Liver (tissue), 8 donors: ENCODE measurements at regions not wholly inside any gene's neighbourhood (a gene's known extent, or its start where the extent isn't known, plus 50 kb on each side); places are given as distances from the start of the nearest gene placed in this dataset.

Experiments
- DNase-seq: peaks from one replicate; pipeline ENCODE4 v3.0.0-alpha.2; 2017; ENCODE audit warnings: low spot score
- H3K27ac ChIP-seq, 2 donors: one replicate each; pipeline ENCODE4 v1.7.0; 2013; ENCODE audit warnings: inconsistent platforms in 2 of 2, low read length in 2 of 2, control low read depth in 1 of 2, low read depth in 1 of 2, mild to moderate bottlenecking in 1 of 2
- H3K27me3 ChIP-seq, 4 donors: one replicate each; pipeline versions ENCODE4 v1.6.1 to v1.7.0; 2013; ENCODE audit warnings: low read length in 3 of 4, inconsistent platforms in 1 of 4, mild to moderate bottlenecking in 1 of 4, moderate library complexity in 1 of 4; ENCODE audit not compliant: control insufficient read depth in 4 of 4, insufficient read depth in 4 of 4
- H3K36me3 ChIP-seq, 4 donors: one replicate each; pipeline versions ENCODE4 v1.6.1 to v1.7.0; 2013; ENCODE audit warnings: low read length in 3 of 4, mild to moderate bottlenecking in 3 of 4, low read depth in 1 of 4, moderate library complexity in 1 of 4; ENCODE audit not compliant: control insufficient read depth in 4 of 4, insufficient read depth in 3 of 4
- H3K4me1 ChIP-seq, 4 donors: one replicate each; pipeline versions ENCODE4 v1.6.1 to v1.7.0; 2013; ENCODE audit warnings: low read length in 3 of 4, mild to moderate bottlenecking in 3 of 4, moderate library complexity in 1 of 4; ENCODE audit not compliant: control insufficient read depth in 4 of 4, insufficient read depth in 4 of 4
- H3K4me3 ChIP-seq, 3 donors: one replicate each; pipeline versions ENCODE4 v1.6.1 to v1.7.0; 2013; ENCODE audit warnings: low read length in 3 of 3, control low read depth in 1 of 3, low read depth in 1 of 3, mild to moderate bottlenecking in 1 of 3
- H3K9ac ChIP-seq, 2 donors: one replicate each; pipeline ENCODE4 v1.7.0; 2013; ENCODE audit warnings: low read length in 2 of 2, mild to moderate bottlenecking in 2 of 2, moderate library complexity in 2 of 2, control low read depth in 1 of 2, low read depth in 1 of 2
- H3K9me3 ChIP-seq, 4 donors: one replicate each; pipeline versions ENCODE4 v1.6.1 to v1.7.0; 2013; ENCODE audit warnings: low read length in 3 of 4; ENCODE audit not compliant: control insufficient read depth in 4 of 4
- EGR1 ChIP-seq, 2 donors: IDR thresholded peaks; 2 replicates each; pipeline ENCODE4 v1.6.1; 2016 to 2018; ENCODE audit warnings: antibody characterized with exemption in 2 of 2, low read depth in 2 of 2
- FOXA1 ChIP-seq: IDR thresholded peaks from 2 replicates; pipeline ENCODE4 v1.6.1; 2016; ENCODE audit warnings: antibody characterized with exemption
- FOXA2 ChIP-seq: IDR thresholded peaks from 2 replicates; pipeline ENCODE4 v1.6.1; 2016; ENCODE audit warnings: antibody characterized with exemption
- GABPA ChIP-seq, 2 donors: IDR thresholded peaks in 1 of 2; conservative IDR thresholded peaks in 1 of 2; 2 replicates each; pipeline ENCODE4 v1.6.1; 2016; ENCODE audit warnings: antibody characterized with exemption in 2 of 2, mild to moderate bottlenecking in 1 of 2, moderate library complexity in 1 of 2
- HNF4A ChIP-seq, 2 donors: conservative IDR thresholded peaks; 2 replicates each; pipeline ENCODE4 v1.6.1; 2016; ENCODE audit warnings: antibody characterized with exemption in 2 of 2, mild to moderate bottlenecking in 2 of 2
- HNF4G ChIP-seq: IDR thresholded peaks from 2 replicates; pipeline ENCODE4 v1.6.1; 2016; ENCODE audit warnings: antibody characterized with exemption
- JUND ChIP-seq, 2 donors: IDR thresholded peaks; 2 replicates each; pipeline ENCODE4 v1.6.1; 2016; ENCODE audit warnings: antibody characterized with exemption in 2 of 2
- MAX ChIP-seq: IDR thresholded peaks from 2 replicates; pipeline ENCODE4 v1.6.1; 2016; ENCODE audit warnings: antibody characterized with exemption
- NR2F2 ChIP-seq: IDR thresholded peaks from 2 replicates; pipeline ENCODE4 v1.6.1; 2016; ENCODE audit warnings: antibody characterized with exemption
- RAD21 ChIP-seq, 2 donors: IDR thresholded peaks; 2 replicates each; pipeline ENCODE4 v1.6.1; 2016; ENCODE audit warnings: antibody characterized with exemption in 2 of 2, mild to moderate bottlenecking in 2 of 2
- REST ChIP-seq: IDR thresholded peaks from 2 replicates; pipeline ENCODE4 v1.6.1; 2016; ENCODE audit warnings: antibody characterized with exemption, mild to moderate bottlenecking
- RXRA ChIP-seq, 2 donors: IDR thresholded peaks; 2 replicates each; pipeline ENCODE4 v1.6.1; 2017 to 2018; ENCODE audit warnings: antibody characterized with exemption in 2 of 2, mild to moderate bottlenecking in 1 of 2
- TAF1 ChIP-seq: conservative IDR thresholded peaks from 2 replicates; pipeline ENCODE4 v1.6.1; 2016; ENCODE audit warnings: antibody characterized with exemption, mild to moderate bottlenecking
- YY1 ChIP-seq: IDR thresholded peaks from 2 replicates; pipeline ENCODE4 v1.6.1; 2016; ENCODE audit warnings: antibody characterized with exemption, mild to moderate bottlenecking
- ZBTB33 ChIP-seq: IDR thresholded peaks from 2 replicates; pipeline ENCODE4 v1.6.1; 2016; ENCODE audit warnings: antibody characterized with exemption
- WGBS: extraction: QIAGEN DNeasy Blood & Tissue Kit; methylation state at CpG from one replicate; pipeline ENCODE4 v1.1.7; 2013; 5-methylcytosine and 5-hydroxymethylcytosine counted together
- TF ChIP-seq, protein P1 (sequence below): fragments of 150-350 bp; IDR thresholded peaks from 2 replicates; pipeline ENCODE4 v1.5.1; 2017; ENCODE audit warnings: improper control_type of control experiment, low read depth, low read length; ENCODE audit not compliant: missing input control
- donor health status: healthy.
- donor health status: healthy.
- donor health status: healthy.
- donor health status: healthy.
- donor health status: healthy.

DNA sequence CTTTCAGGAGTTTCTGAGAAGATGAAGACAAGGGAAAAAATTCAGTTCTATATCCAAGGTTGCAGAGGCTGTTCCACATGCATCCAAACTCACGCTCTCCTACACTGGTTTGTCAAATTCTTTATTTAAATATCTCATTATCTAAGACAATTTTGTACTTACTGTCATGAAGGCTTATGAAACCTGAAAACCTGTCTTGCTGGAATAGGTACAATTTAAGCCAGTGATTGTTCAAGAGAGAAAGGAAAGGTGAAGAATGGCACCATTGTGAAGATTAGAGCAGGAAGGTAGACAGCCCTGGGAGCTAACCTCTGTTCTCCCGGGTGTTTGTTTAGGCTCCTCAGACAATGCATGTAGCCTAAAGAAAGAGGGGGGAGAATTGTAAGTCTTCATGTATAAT, 315.1 kb upstream of the PRKD1 start (continued):
- TF ChIP-seq, protein P1, sequence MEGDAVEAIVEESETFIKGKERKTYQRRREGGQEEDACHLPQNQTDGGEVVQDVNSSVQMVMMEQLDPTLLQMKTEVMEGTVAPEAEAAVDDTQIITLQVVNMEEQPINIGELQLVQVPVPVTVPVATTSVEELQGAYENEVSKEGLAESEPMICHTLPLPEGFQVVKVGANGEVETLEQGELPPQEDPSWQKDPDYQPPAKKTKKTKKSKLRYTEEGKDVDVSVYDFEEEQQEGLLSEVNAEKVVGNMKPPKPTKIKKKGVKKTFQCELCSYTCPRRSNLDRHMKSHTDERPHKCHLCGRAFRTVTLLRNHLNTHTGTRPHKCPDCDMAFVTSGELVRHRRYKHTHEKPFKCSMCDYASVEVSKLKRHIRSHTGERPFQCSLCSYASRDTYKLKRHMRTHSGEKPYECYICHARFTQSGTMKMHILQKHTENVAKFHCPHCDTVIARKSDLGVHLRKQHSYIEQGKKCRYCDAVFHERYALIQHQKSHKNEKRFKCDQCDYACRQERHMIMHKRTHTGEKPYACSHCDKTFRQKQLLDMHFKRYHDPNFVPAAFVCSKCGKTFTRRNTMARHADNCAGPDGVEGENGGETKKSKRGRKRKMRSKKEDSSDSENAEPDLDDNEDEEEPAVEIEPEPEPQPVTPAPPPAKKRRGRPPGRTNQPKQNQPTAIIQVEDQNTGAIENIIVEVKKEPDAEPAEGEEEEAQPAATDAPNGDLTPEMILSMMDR: no peak
- TF ChIP-seq FOXA2 (no peak), ZBTB33 (no peak)

DNA sequence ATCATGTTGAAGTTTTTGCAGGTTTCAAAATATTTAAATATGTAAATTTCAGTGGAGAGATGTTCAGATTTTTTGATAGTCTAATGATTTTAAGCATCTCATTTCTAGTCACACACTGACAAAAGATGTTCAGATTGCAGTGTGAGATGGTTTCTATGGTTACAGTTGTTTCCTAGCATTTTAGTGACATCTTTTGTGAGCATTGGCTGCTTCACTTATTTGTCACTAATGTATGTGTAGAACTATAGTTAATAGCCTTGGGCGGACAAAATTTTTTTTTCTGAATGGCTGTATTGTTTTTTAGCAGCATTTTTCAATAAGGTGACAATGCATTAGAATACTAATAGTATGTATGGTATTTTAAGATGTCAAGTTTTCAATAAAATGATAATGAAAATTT, 315.6 kb upstream of the PRKD1 start:
- no peaks in the 10 kb centered on the region for H3K4me1 ChIP-seq
- no peaks in the 10 kb centered on the region for H3K36me3 ChIP-seq

More for the DNA sequence above, 315.6 kb upstream of the PRKD1 start:
- Histone ChIP-seq H3K4me3 (no peak overlapping the region), H3K27me3 (no peaks in the 10 kb centered on the region), H3K9me3 (no peaks in the 10 kb centered on the region), H3K9ac (no peak overlapping the region), H3K27ac (no peak overlapping the region)
- 83% methylated on average over 1 of the region's 1 CpG for WGBS
- TF ChIP-seq HNF4A (conservative IDR thresholded peaks at IDR 0.05): no peak
- no peak for TF ChIP-seq GABPA (IDR thresholded peaks at IDR 0.05 in 1 of 2, conservative IDR thresholded peaks at IDR 0.05 in 1 of 2)
- TF ChIP-seq RXRA (IDR thresholded peaks at IDR 0.05): no peak
- no peak for TF ChIP-seq REST
- no peak for TF ChIP-seq EGR1 (IDR thresholded peaks at IDR 0.05; ENCODE audit: low read depth in 2 of 2)
- TF ChIP-seq JUND (IDR thresholded peaks at IDR 0.05): no peak
- TF ChIP-seq HNF4G: no peak
- no peak for TF ChIP-seq NR2F2
- TF ChIP-seq, protein P1: no peak
- no peak for TF ChIP-seq FOXA2
- no peak for TF ChIP-seq FOXA1
- TF ChIP-seq ZBTB33: no peak
- no peak for TF ChIP-seq RAD21 (IDR thresholded peaks at IDR 0.05)
- no peak for TF ChIP-seq TAF1
- no peak for TF ChIP-seq YY1
- TF ChIP-seq MAX: no peak
- DNase-seq: no peak
